ENCODE measurements at regions not wholly inside any gene's neighbourhood (a gene's known extent, or its start where the extent isn't known, plus 50 kb on each side); places are given as distances from the start of the nearest gene placed in this dataset.

GRCh38 chr4:53900271-53900649 is 164.1 kb downstream of the CHIC2 start:
- TF ChIP-seq CTCF (IDR thresholded peaks at IDR 0.05) = no peak
- TF ChIP-seq POLR2A (IDR thresholded peaks at IDR 0.05) = no peak
